ENCODE measurements at regions not wholly inside any gene's neighbourhood (a gene's known extent, or its start where the extent isn't known, plus 50 kb on each side); places are given as distances from the start of the nearest gene placed in this dataset.
"Not testable (repeated sequence)": the region's sequence is repeated elsewhere in the genome, so short reads cannot be mapped to it uniquely, and the experiment has no call there.

DNA sequence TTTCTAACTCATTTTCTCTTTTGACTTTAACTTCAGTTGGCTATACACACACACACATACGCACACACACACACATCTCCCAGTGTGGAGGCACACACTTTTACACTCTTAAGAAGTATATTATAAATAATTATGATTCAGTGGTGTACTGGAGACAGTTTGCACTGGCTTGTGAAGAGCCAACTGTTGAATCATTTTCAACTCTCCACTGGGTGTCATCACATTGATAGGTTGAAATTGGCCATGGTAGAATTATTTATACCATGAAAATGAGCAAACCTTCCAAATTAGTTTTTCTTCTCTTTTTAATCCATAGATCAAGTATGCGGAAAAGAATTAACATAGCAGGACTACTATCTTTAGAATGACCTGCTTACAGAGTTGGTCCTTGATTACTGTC is 407.1 kb downstream of the BMP2 start:
- peaks cover 17% of the 10 kb centered on the region for H3K9me3 ChIP-seq (ENCODE audit: control insufficient read depth, low read length)
- H3K4me1 Mint-ChIP-seq = peaks cover 7% of the 10 kb centered on the region
- 100% methylated on average over 1 of the region's 2 CpGs; no CpG with 5 or more reads in 1 of the 2 experiments for whole genome bisulfite sequencing, 2 experiments (ENCODE audit: insufficient coverage in 1 of 2, insufficient read length in 1 of 2)
- no peak overlapping the region for H3K27ac ChIP-seq (ENCODE audit: low read depth, low read length)
- H3K9me3 Mint-ChIP-seq = peaks cover 20% of the 10 kb centered on the region
- peaks cover 7% of the 10 kb centered on the region for H3K36me3 Mint-ChIP-seq (ENCODE audit: low read depth)
- H3K27me3 ChIP-seq (ENCODE audit: control insufficient read depth, insufficient read depth, low read length, poor library complexity, severe bottlenecking) = no peaks in the 10 kb centered on the region
- H3K27me3 Mint-ChIP-seq (ENCODE audit: insufficient read depth) = no peaks in the 10 kb centered on the region
- TF ChIP-seq, protein P1, sequence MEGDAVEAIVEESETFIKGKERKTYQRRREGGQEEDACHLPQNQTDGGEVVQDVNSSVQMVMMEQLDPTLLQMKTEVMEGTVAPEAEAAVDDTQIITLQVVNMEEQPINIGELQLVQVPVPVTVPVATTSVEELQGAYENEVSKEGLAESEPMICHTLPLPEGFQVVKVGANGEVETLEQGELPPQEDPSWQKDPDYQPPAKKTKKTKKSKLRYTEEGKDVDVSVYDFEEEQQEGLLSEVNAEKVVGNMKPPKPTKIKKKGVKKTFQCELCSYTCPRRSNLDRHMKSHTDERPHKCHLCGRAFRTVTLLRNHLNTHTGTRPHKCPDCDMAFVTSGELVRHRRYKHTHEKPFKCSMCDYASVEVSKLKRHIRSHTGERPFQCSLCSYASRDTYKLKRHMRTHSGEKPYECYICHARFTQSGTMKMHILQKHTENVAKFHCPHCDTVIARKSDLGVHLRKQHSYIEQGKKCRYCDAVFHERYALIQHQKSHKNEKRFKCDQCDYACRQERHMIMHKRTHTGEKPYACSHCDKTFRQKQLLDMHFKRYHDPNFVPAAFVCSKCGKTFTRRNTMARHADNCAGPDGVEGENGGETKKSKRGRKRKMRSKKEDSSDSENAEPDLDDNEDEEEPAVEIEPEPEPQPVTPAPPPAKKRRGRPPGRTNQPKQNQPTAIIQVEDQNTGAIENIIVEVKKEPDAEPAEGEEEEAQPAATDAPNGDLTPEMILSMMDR (conservative IDR thresholded peaks at IDR 0.05) = no peak
- no peaks in the 10 kb centered on the region for H3K36me3 ChIP-seq (ENCODE audit: control insufficient read depth, insufficient read depth, low read length)
- no peaks in the 10 kb centered on the region for H3K4me1 ChIP-seq (ENCODE audit: control insufficient read depth, insufficient read depth, low read length)
- no peak overlapping the region for H3K4me3 ChIP-seq (ENCODE audit: low read length)
- no peak overlapping the region for H3K4me3 Mint-ChIP-seq
- no peak for DNase-seq
- no peak overlapping the region for H3K27ac Mint-ChIP-seq
- no peak overlapping the region for H3K9ac ChIP-seq (ENCODE audit: extremely low read depth, low read length, poor library complexity, severe bottlenecking)

DNA sequence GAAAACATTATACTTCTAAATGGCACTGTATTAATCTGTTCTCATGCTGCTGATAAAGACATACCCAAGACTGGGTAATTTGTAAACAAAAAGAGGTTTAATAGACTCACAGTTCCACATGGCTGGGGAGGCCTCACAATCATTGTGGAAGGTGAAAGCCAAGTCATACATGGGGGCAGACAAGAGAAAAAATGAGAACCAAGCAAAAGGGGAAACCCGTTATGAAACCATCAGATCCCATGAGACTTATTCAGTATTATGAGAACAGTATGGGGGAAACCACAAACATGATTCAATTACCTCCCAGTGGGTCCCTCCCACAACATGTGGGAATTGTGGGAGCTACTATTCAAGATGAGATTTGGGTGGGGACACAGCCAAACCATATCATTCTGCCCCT is 408.3 kb downstream of the BMP2 start:
- H3K27me3 ChIP-seq (ENCODE audit: control insufficient read depth, insufficient read depth, low read length, poor library complexity, severe bottlenecking); H3K9ac ChIP-seq (ENCODE audit: extremely low read depth, low read length, poor library complexity, severe bottlenecking); DNase-seq; H3K4me3 ChIP-seq (ENCODE audit: low read length); H3K27ac ChIP-seq (ENCODE audit: low read depth, low read length); H3K27me3 Mint-ChIP-seq (ENCODE audit: insufficient read depth); H3K27ac Mint-ChIP-seq; H3K4me1 ChIP-seq (ENCODE audit: control insufficient read depth, insufficient read depth, low read length); H3K4me3 Mint-ChIP-seq; H3K36me3 Mint-ChIP-seq (ENCODE audit: low read depth); H3K4me1 Mint-ChIP-seq; H3K36me3 ChIP-seq (ENCODE audit: control insufficient read depth, insufficient read depth, low read length): not testable (repeated sequence)
- peaks cover 17% of the 10 kb centered on the region for H3K9me3 ChIP-seq (ENCODE audit: control insufficient read depth, low read length)
- H3K9me3 Mint-ChIP-seq = peaks cover 20% of the 10 kb centered on the region
- WGBS, 2 experiments (ENCODE audit: insufficient coverage in 1 of 2, insufficient read length in 1 of 2) = 100% methylated on average over 1 of the region's 1 CpG

DNA sequence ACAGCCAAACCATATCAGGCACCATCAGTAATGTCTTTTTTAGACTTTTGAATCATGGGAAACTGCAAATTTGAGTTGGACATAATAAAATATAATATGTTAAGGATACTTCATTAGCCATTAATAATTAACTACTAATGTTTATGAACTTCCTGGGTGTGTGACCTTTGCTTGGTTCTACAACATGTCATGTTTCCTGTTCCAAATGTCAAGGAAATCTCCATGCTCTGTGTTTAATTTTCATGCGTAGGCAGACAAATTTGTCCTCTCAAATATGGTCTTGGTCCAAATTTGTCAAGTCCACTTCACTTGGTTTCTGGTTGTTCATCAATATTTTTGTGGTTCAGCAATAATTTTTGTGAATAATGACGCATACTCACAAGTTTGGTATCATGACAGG is 410.5 kb downstream of the BMP2 start:
- Histone ChIP-seq H3K27me3 (ENCODE audit: control insufficient read depth, insufficient read depth, low read length, poor library complexity, severe bottlenecking) (no peaks in the 10 kb centered on the region), H3K4me1 (ENCODE audit: control insufficient read depth, insufficient read depth, low read length) (no peaks in the 10 kb centered on the region), H3K9me3 (ENCODE audit: control insufficient read depth, low read length) (peaks cover 17% of the 10 kb centered on the region), H3K4me3 (ENCODE audit: low read length) (no peak overlapping the region), H3K9ac (ENCODE audit: extremely low read depth, low read length, poor library complexity, severe bottlenecking) (no peak overlapping the region), H3K36me3 (ENCODE audit: control insufficient read depth, insufficient read depth, low read length) (no peaks in the 10 kb centered on the region), H3K27ac (ENCODE audit: low read depth, low read length) (no peak overlapping the region)
- no peak overlapping the region for H3K4me3 Mint-ChIP-seq
- WGBS, 2 experiments (ENCODE audit: insufficient coverage in 1 of 2, insufficient read length in 1 of 2) = 89 to 90% methylated on average over 1 to 2 of the region's 2 CpGs
- TF ChIP-seq, protein P1 (conservative IDR thresholded peaks at IDR 0.05) = no peak
- peaks cover 7% of the 10 kb centered on the region for H3K36me3 Mint-ChIP-seq (ENCODE audit: low read depth)
- no peaks in the 10 kb centered on the region for H3K4me1 Mint-ChIP-seq
- H3K27ac Mint-ChIP-seq = no peak overlapping the region
- no peak for DNase-seq
- H3K9me3 Mint-ChIP-seq = peaks cover 23% of the 10 kb centered on the region
- no peaks in the 10 kb centered on the region for H3K27me3 Mint-ChIP-seq (ENCODE audit: insufficient read depth)

Data from endodermal cell (in vitro differentiated cells).